ENCODE measurements at regions not wholly inside any gene's neighbourhood (a gene's known extent, or its start where the extent isn't known, plus 50 kb on each side); places are given as distances from the start of the nearest gene placed in this dataset.

GRCh38 chr1:90186506-90187322, 191.8 kb downstream of the ZNF326 start:
- ATAC-seq = no peak
- 61 to 75% (median 66%) methylated on average over 7 of the region's 7 CpGs for WGBS, 3 donors
- intact Hi-C loops (cut with DNase I) = no loop called here

DNA sequence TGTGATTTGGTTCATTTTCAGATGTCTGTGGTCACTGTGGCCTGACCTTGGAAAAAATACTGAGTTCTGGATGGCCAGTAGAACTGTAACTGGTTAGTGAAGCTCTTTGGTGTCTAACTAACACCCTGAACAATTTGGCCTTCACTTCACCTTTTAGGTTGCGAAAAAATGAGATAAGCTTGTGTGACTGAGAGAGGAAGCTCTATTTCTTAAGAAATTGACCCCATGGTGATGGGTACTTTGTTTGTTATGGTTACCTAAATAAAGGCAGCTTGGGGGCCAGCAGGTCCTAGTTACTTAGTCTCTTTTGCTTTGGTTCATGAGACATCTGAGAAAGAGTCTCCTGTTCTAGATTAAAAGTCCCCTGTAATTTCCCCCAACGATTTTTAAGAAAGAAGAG, 181.6 kb downstream of the ZNF326 start:
- Histone ChIP-seq H3K27ac (no peak overlapping the region), H3K4me1 (no peaks in the 10 kb centered on the region), H3K27me3 (ENCODE audit: insufficient read depth in 3 of 3, low read length in 2 of 3) (no peaks in the 10 kb centered on the region), H3K4me3 (no peak overlapping the region), H3K36me3 (ENCODE audit: insufficient read depth in 1 of 2, low read depth in 1 of 2) (no peaks in the 10 kb centered on the region), H3K9me3 (no peaks in the 10 kb centered on the region)
- 52 to 62% (median 57%) methylated on average over 2 of the region's 2 CpGs for WGBS, 3 donors
- TF ChIP-seq, protein P1, sequence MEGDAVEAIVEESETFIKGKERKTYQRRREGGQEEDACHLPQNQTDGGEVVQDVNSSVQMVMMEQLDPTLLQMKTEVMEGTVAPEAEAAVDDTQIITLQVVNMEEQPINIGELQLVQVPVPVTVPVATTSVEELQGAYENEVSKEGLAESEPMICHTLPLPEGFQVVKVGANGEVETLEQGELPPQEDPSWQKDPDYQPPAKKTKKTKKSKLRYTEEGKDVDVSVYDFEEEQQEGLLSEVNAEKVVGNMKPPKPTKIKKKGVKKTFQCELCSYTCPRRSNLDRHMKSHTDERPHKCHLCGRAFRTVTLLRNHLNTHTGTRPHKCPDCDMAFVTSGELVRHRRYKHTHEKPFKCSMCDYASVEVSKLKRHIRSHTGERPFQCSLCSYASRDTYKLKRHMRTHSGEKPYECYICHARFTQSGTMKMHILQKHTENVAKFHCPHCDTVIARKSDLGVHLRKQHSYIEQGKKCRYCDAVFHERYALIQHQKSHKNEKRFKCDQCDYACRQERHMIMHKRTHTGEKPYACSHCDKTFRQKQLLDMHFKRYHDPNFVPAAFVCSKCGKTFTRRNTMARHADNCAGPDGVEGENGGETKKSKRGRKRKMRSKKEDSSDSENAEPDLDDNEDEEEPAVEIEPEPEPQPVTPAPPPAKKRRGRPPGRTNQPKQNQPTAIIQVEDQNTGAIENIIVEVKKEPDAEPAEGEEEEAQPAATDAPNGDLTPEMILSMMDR (IDR thresholded peaks at IDR 0.05) = no peak
- intact Hi-C loops (cut with DNase I) = no loop called here
- ATAC-seq (no peak), DNase-seq (no peak)

More at GRCh38 chr1:90186506-90187322, 191.8 kb downstream of the ZNF326 start:
- no peak for DNase-seq
- Histone ChIP-seq H3K4me3 (no peak overlapping the region), H3K27me3 (ENCODE audit: insufficient read depth in 3 of 3, low read length in 2 of 3) (no peaks in the 10 kb centered on the region), H3K36me3 (ENCODE audit: insufficient read depth in 1 of 2, low read depth in 1 of 2) (no peaks in the 10 kb centered on the region), H3K4me1 (no peaks in the 10 kb centered on the region), H3K27ac (no peak overlapping the region), H3K9me3 (no peaks in the 10 kb centered on the region)
- TF ChIP-seq, protein P1 (IDR thresholded peaks at IDR 0.05) = no peak

- no peak overlapping the region for H3K27ac ChIP-seq
- 53 to 59% (median 53%) methylated on average over 3 of the region's 3 CpGs for WGBS, 3 donors
- TF ChIP-seq, protein P1 (IDR thresholded peaks at IDR 0.05) = no peak
Observed at GRCh38 chr1:90175490-90176167, 180.7 kb downstream of the ZNF326 start.

GRCh38 chr1:90174246-90174645, 179.3 kb downstream of the ZNF326 start:
- Histone ChIP-seq H3K27me3 (ENCODE audit: insufficient read depth in 3 of 3, low read length in 2 of 3) (no peaks in the 10 kb centered on the region), H3K4me1 (no peaks in the 10 kb centered on the region), H3K27ac (no peak overlapping the region), H3K36me3 (ENCODE audit: insufficient read depth in 1 of 2, low read depth in 1 of 2) (no peaks in the 10 kb centered on the region), H3K4me3 (no peak overlapping the region), H3K9me3 (no peaks in the 10 kb centered on the region)
- intact Hi-C loops (cut with DNase I) = no loop called here
- TF ChIP-seq, protein P1 (IDR thresholded peaks at IDR 0.05) = no peak
- WGBS, 3 donors = 43 to 62% (median 44%) methylated on average over 1 of the region's 1 CpG
- ATAC-seq (no peak), DNase-seq (no peak)

More at GRCh38 chr1:90175490-90176167, 180.7 kb downstream of the ZNF326 start:
- Histone ChIP-seq H3K9me3 (no peaks in the 10 kb centered on the region), H3K4me1 (no peaks in the 10 kb centered on the region), H3K27me3 (ENCODE audit: insufficient read depth in 3 of 3, low read length in 2 of 3) (no peaks in the 10 kb centered on the region), H3K36me3 (ENCODE audit: insufficient read depth in 1 of 2, low read depth in 1 of 2) (no peaks in the 10 kb centered on the region), H3K4me3 (no peak overlapping the region)
- intact Hi-C loops (cut with DNase I) = no loop called here
- ATAC-seq (no peak), DNase-seq (no peak)
